OCI-LY3 (cell line): ENCODE measurements at regions not wholly inside any gene's neighbourhood (a gene's known extent, or its start where the extent isn't known, plus 50 kb on each side); places are given as distances from the start of the nearest gene placed in this dataset.

Source experiments
- H2AFZ ChIP-seq: fragments of 200-600, 300-600 bp; shearing (Covaris generic); 2 replicates; pipeline ENCODE4 v1.6.0; 2014; ENCODE audit warnings: antibody characterized with exemption, low read depth, low read length
- H3K27ac ChIP-seq: fragments of 200-600, 300-600 bp; sonication (generic); 2 replicates; pipeline ENCODE4 v1.5.1; 2014; ENCODE audit warnings: mild to moderate bottlenecking, low read length, moderate library complexity, mixed read lengths
- H3K27me3 ChIP-seq: fragments of 200-600, 300-600 bp; sonication (generic); 2 replicates; pipeline ENCODE4 v1.6.1; 2014; ENCODE audit warnings: low read depth, low read length, mixed read lengths
- H3K36me3 ChIP-seq: fragments of 200-600, 300-600 bp; sonication (generic); replicated peaks from 2 replicates; pipeline ENCODE3; 2014; ENCODE audit warnings: low read depth, low read length, mixed read lengths
- H3K4me1 ChIP-seq: fragments of 300-600, 200-600 bp; sonication (generic); 2 replicates; pipeline ENCODE4 v1.6.1; 2014; ENCODE audit warnings: low read length, mixed read lengths
- H3K4me2 ChIP-seq: fragments of 200-600, 300-600 bp; sonication (generic); 2 replicates; pipeline ENCODE4 v1.6.1; 2014; ENCODE audit warnings: low read length, mixed read lengths
- H3K4me3 ChIP-seq: fragments of 300-600, 200-600 bp; sonication (generic); 2 replicates; pipeline ENCODE4 v1.5.1; 2014; ENCODE audit warnings: antibody characterized with exemption, mild to moderate bottlenecking, low read length, moderate library complexity
- H3K79me2 ChIP-seq: fragments of 300-600, 200-600 bp; shearing (Covaris generic); 2 replicates; pipeline ENCODE4 v1.6.1; 2014; ENCODE audit warnings: mild to moderate bottlenecking, low read length, mixed read lengths
- H3K9ac ChIP-seq: fragments of 300-600, 200-600 bp; shearing (Covaris generic); 2 replicates; pipeline ENCODE4 v1.6.0; 2014; ENCODE audit warnings: mild to moderate bottlenecking, low read length, moderate library complexity
- H3K9me3 ChIP-seq: fragments of 200-600, 300-600 bp; shearing (Covaris generic); 2 replicates; pipeline ENCODE4 v1.6.1; 2014; ENCODE audit warnings: low read length, mixed read lengths; ENCODE audit not compliant: insufficient read depth
- H4K20me1 ChIP-seq: fragments of 200-600, 300-600 bp; sonication (generic); 2 replicates; pipeline ENCODE4 v1.6.1; 2016; ENCODE audit warnings: low read length, mixed read lengths; ENCODE audit not compliant: insufficient read depth
- CTCF ChIP-seq: fragments of 200-600, 300-600 bp; sonication (generic); IDR thresholded peaks from 2 replicates; pipeline ENCODE4 v1.5.1; 2014; ENCODE audit warnings: antibody characterized with exemption, low read length, low read depth
- EZH2phosphoT487 ChIP-seq: fragments of 200-600 bp; shearing (Covaris generic); IDR thresholded peaks from 2 replicates; pipeline ENCODE4 v1.6.1; 2018; ENCODE audit warnings: antibody characterized with exemption, mixed run types, low read depth

GRCh38 chr6:140825731-140826130, 1307.0 kb upstream of the GJE1 start:
- no peak overlapping the region for H3K9ac ChIP-seq
- H3K4me3 ChIP-seq: no peak overlapping the region
- no peaks in the 10 kb centered on the region for H3K9me3 ChIP-seq
- no peaks in the 10 kb centered on the region for H3K4me1 ChIP-seq
- no peak for TF ChIP-seq EZH2phosphoT487
- no peak for TF ChIP-seq CTCF
- no peaks in the 10 kb centered on the region for H3K27me3 ChIP-seq
- no peak overlapping the region for H3K4me2 ChIP-seq
- no peaks in the 10 kb centered on the region for H4K20me1 ChIP-seq
- no peaks in the 10 kb centered on the region for H3K79me2 ChIP-seq
- no peak overlapping the region for H2AFZ ChIP-seq
- no peaks in the 10 kb centered on the region for H3K36me3 ChIP-seq
- no peak overlapping the region for H3K27ac ChIP-seq

GRCh38 chr6:140824595-140824994, 1308.1 kb upstream of the GJE1 start:
- Histone ChIP-seq H3K4me2 (no peak overlapping the region), H3K4me1 (no peaks in the 10 kb centered on the region), H3K9ac (no peak overlapping the region), H3K27ac (no peak overlapping the region), H3K27me3 (no peaks in the 10 kb centered on the region), H3K79me2 (no peaks in the 10 kb centered on the region), H3K4me3 (no peak overlapping the region), H2AFZ (no peak overlapping the region), H4K20me1 (no peaks in the 10 kb centered on the region), H3K36me3 (no peaks in the 10 kb centered on the region), H3K9me3 (no peaks in the 10 kb centered on the region)
- TF ChIP-seq CTCF (no peak), EZH2phosphoT487 (no peak)

GRCh38 chr6:140821196-140821595, 1311.5 kb upstream of the GJE1 start:
- Histone ChIP-seq H3K79me2 (no peaks in the 10 kb centered on the region), H3K27ac (no peak overlapping the region), H4K20me1 (no peaks in the 10 kb centered on the region), H3K36me3 (no peaks in the 10 kb centered on the region), H3K9ac (no peak overlapping the region), H3K4me1 (no peaks in the 10 kb centered on the region), H2AFZ (no peak overlapping the region), H3K9me3 (no peaks in the 10 kb centered on the region), H3K4me3 (no peak overlapping the region), H3K27me3 (no peaks in the 10 kb centered on the region), H3K4me2 (no peak overlapping the region)
- TF ChIP-seq EZH2phosphoT487 (no peak), CTCF (no peak)

GRCh38 chr6:140817176-140817575, 1315.5 kb upstream of the GJE1 start:
- TF ChIP-seq EZH2phosphoT487 (no peak), CTCF (no peak)
- H3K4me1 ChIP-seq: no peaks in the 10 kb centered on the region
- no peak overlapping the region for H3K4me3 ChIP-seq
- no peak overlapping the region for H3K27ac ChIP-seq
- H3K79me2 ChIP-seq: no peaks in the 10 kb centered on the region
- H3K36me3 ChIP-seq: no peaks in the 10 kb centered on the region
- no peak overlapping the region for H3K9ac ChIP-seq
- H3K9me3 ChIP-seq: no peaks in the 10 kb centered on the region
- H3K4me2 ChIP-seq: no peak overlapping the region
- no peak overlapping the region for H2AFZ ChIP-seq
- H4K20me1 ChIP-seq: no peaks in the 10 kb centered on the region
- no peaks in the 10 kb centered on the region for H3K27me3 ChIP-seq
